ENCODE measurements at regions not wholly inside any gene's neighbourhood (a gene's known extent, or its start where the extent isn't known, plus 50 kb on each side); places are given as distances from the start of the nearest gene placed in this dataset.

DNA sequence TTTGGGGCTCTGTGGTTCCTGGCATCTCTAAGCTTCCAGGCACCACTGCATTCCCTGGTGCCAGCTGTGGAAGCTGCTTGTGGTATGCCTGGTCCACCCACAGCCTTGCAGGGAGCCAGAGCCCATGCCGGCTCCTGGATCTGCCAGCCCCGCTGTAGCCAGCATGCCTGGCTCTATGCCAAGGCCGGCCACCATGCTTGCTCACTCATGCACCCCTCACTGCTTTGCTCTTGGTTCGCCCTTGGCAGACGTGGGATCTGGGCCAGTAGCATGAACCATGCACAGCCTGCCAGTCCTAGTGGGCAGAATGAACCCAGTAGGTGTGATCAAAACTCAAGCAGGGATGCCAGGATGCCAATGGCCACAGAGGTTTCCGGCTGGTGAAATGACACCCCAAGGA lies 634.2 kb upstream of the TMEFF2 start:
- no peak for TF ChIP-seq BCLAF1 (IDR thresholded peaks at IDR 0.05)
- no peak for TF ChIP-seq SIN3A (IDR thresholded peaks at IDR 0.05; ENCODE audit: low read depth, low read length)

Measured in GM12878 (cell line).